GM12878 (cell line): ENCODE measurements at regions not wholly inside any gene's neighbourhood (a gene's known extent, or its start where the extent isn't known, plus 50 kb on each side); places are given as distances from the start of the nearest gene placed in this dataset.

Experiments used
- ATAC-seq: fragments of 200-7000 bp; cut with Tn5 transposase; 3 replicates; pipeline ENCODE4 v1.9.1; 2020; ENCODE audit warnings: mild to moderate bottlenecking, moderate library complexity
- BruUV-seq: library from RNA; stranded (reverse); fragments of 400-500 nt; replicated peaks from 2 replicates; lab custom pipeline; 2021; lab: Mats Ljungman, UMichigan
- CTCF ChIA-PET: fragments of 300-600 bp; sonication (Branson Sonifier 250); formaldehyde crosslinking; extraction: SDS; loops from one replicate; lab custom pipeline; 2021; ENCODE audit warnings: inconsistent platforms; lab: Yijun Ruan, JAX
- POLR2A ChIA-PET: fragments of 350-600 bp; formaldehyde crosslinking; extraction: SDS; loops from one replicate; lab custom pipeline; 2021; ENCODE audit warnings: inconsistent platforms; lab: Charles Lee
- RAD21 ChIA-PET: fragments of 300-600 bp; sonication (Branson Sonifier 250); formaldehyde crosslinking; loops from one replicate; lab custom pipeline; 2023; ENCODE audit warnings: antibody characterized with exemption; ENCODE audit not compliant: unreplicated experiment; lab: Charles Lee
- SMC1A ChIA-PET: fragments of 300-600 bp; sonication (Branson Sonifier 250); formaldehyde crosslinking; loops from one replicate; lab custom pipeline; 2023; ENCODE audit not compliant: unreplicated experiment, uncharacterized antibody; lab: Charles Lee
- DNase-seq: peaks from one replicate; pipeline ENCODE4 v3.0.0-alpha.2; 2011; ENCODE audit warnings: low read depth, low spot score
- FAIRE-seq: peaks from 3 replicates; lab custom pipeline; 2011; peaks lifted over from hg19 to GRCh38; lab: Jason Lieb, UNC
- H2AFZ ChIP-seq: 2 replicates; pipeline ENCODE4 v1.6.0; 2011; ENCODE audit warnings: low read depth, low read length, control low read depth; ENCODE audit not compliant: control insufficient read depth
- H3K27ac ChIP-seq: 2 replicates; pipeline ENCODE4 v1.5.1; 2011; ENCODE audit warnings: control low read depth; ENCODE audit not compliant: control insufficient read depth, insufficient read depth
- H3K27me3 ChIP-seq, 2 experiments: replicated peaks in 1 of 2; 2 replicates each; pipeline versions ENCODE4 v1.6.0 to v1.6.1; 2011; ENCODE audit warnings: low read length in 1 of 2; ENCODE audit not compliant: control insufficient read depth in 2 of 2, insufficient read depth in 2 of 2
- H3K36me3 ChIP-seq, 2 experiments: 2 replicates each; pipeline ENCODE4 v1.5.1; 2011; ENCODE audit warnings: low read length in 1 of 2; ENCODE audit not compliant: control insufficient read depth in 2 of 2, insufficient read depth in 2 of 2
- H3K4me1 ChIP-seq: 2 replicates; pipeline ENCODE4 v1.6.1; 2011; ENCODE audit warnings: mild to moderate bottlenecking, low read length, moderate library complexity, mixed read lengths; ENCODE audit not compliant: control insufficient read depth, insufficient read depth
- H3K4me2 ChIP-seq: 2 replicates; pipeline ENCODE4 v1.6.0; 2011; ENCODE audit warnings: control low read depth; ENCODE audit not compliant: control insufficient read depth, insufficient read depth
- H3K4me3 ChIP-seq: fragments of 200-600 bp; sonication (generic); 2 replicates; pipeline ENCODE4 v1.5.1; 2016
- H3K79me2 ChIP-seq: 2 replicates; pipeline ENCODE4 v1.6.0; 2011; ENCODE audit warnings: low read length; ENCODE audit not compliant: control insufficient read depth, insufficient read depth
- H3K9ac ChIP-seq: 2 replicates; pipeline ENCODE4 v1.8.0; 2011; ENCODE audit warnings: low read length, control low read depth, mixed read lengths; ENCODE audit not compliant: control insufficient read depth, insufficient read depth
- H3K9me3 ChIP-seq: replicated peaks from 3 replicates; pipeline ENCODE4 v1.5.1; 2011; ENCODE audit warnings: mild to moderate bottlenecking, low read length; ENCODE audit not compliant: control insufficient read depth, insufficient read depth
- H4K20me1 ChIP-seq: 2 replicates; pipeline ENCODE4 v1.6.0; 2011; ENCODE audit not compliant: control insufficient read depth, insufficient read depth
- BCLAF1 ChIP-seq: fragments of 450-650 bp; IDR thresholded peaks from 2 replicates; pipeline ENCODE4 v1.6.1; 2017; ENCODE audit warnings: antibody characterized with exemption, mild to moderate bottlenecking, moderate library complexity
- HDAC6 ChIP-seq: fragments of 200-600 bp; sonication (generic); IDR thresholded peaks from one replicate; pipeline ENCODE4 v1.8.0; 2017; ENCODE audit warnings: antibody characterized with exemption; ENCODE audit not compliant: unreplicated experiment
- IRF5 ChIP-seq: fragments of 450-650 bp; IDR thresholded peaks from 2 replicates; pipeline ENCODE4 v1.6.1; 2017; ENCODE audit warnings: borderline replicate concordance
- PAX5 ChIP-seq: IDR thresholded peaks from 2 replicates; pipeline ENCODE4 v1.6.1; 2011; ENCODE audit warnings: low read depth, low read length, borderline replicate concordance
- SP1 ChIP-seq: IDR thresholded peaks from one replicate; pipeline ENCODE4 v1.6.1; 2011; ENCODE audit warnings: low read depth, low read length
- TCF3 ChIP-seq: IDR thresholded peaks from 2 replicates; pipeline ENCODE4 v1.6.1; 2012; ENCODE audit warnings: low read depth, mild to moderate bottlenecking, low read length, borderline replicate concordance; ENCODE audit not compliant: insufficient read depth
- WGBS: methylation state at CpG from one replicate; pipeline ENCODE4 v1.1.6; 2016; ENCODE audit warnings: low lambda C conversion rate; ENCODE audit not compliant: insufficient replicate concordance, insufficient coverage; ENCODE audit errors: missing lambda C conversion rate; 5-methylcytosine and 5-hydroxymethylcytosine counted together
- in situ Hi-C: fragments of 300-500 bp; cut with MboI; formaldehyde crosslinking; loops from 9 replicates; pipeline ENCODE4 v1.14.3; 2018; ENCODE audit warnings: mixed read lengths
- intact Hi-C: fragments of 100-400 bp; cut with micrococcal nuclease; formaldehyde crosslinking; loops from one replicate; pipeline ENCODE4 v1.14.2; 2022; ENCODE audit not compliant: unreplicated experiment

- WGBS: 4% methylated on average over 1 of the region's 1 CpG
Observed at GRCh38 chr1:60331647-60332046, 258.1 kb upstream of the C1orf87 start.

GRCh38 chr1:60329651-60330050, 256.1 kb upstream of the C1orf87 start:
- RAD21 ChIA-PET: no interaction called here

More at GRCh38 chr1:60331647-60332046, 258.1 kb upstream of the C1orf87 start:
- ChIA-PET CTCF (no interaction called here), POLR2A (no interaction called here), SMC1A (no interaction called here), RAD21 (no interaction called here)
- DNase-seq (no peak), ATAC-seq (no peak), FAIRE-seq (no peak)
- no peaks in the 10 kb centered on the region for H3K79me2 ChIP-seq
- no peak overlapping the region for H2AFZ ChIP-seq
- H3K9ac ChIP-seq: no peak overlapping the region
- H3K27me3 ChIP-seq: no peaks in the 10 kb centered on the region
- no peaks in the 10 kb centered on the region for H4K20me1 ChIP-seq
- intact Hi-C loops (no loop called here), in situ Hi-C loops (no loop called here)
- no peak overlapping the region for H3K4me2 ChIP-seq
- no peak overlapping the region for H3K27ac ChIP-seq
- no peaks in the 10 kb centered on the region for H3K9me3 ChIP-seq
- no peaks in the 10 kb centered on the region for H3K36me3 ChIP-seq
- no peak overlapping the region for H3K4me3 ChIP-seq
- H3K4me1 ChIP-seq: no peaks in the 10 kb centered on the region
- no peak for TF ChIP-seq PAX5
- no peak for TF ChIP-seq IRF5
- TF ChIP-seq HDAC6: no peak
- TF ChIP-seq SP1: no peak
- BruUV-seq: no TSS peak

More at GRCh38 chr1:60329651-60330050, 256.1 kb upstream of the C1orf87 start:
- TF ChIP-seq BCLAF1 (no peak), TCF3 (no peak)
- ATAC-seq (no peak), DNase-seq (no peak), FAIRE-seq (no peak)
- no peak overlapping the region for H3K27ac ChIP-seq
- no peak overlapping the region for H3K9ac ChIP-seq
- CTCF ChIA-PET: no interaction called here
- no peak overlapping the region for H3K4me3 ChIP-seq
- WGBS: 11% methylated on average over 2 of the region's 2 CpGs
- H3K4me2 ChIP-seq: no peak overlapping the region
- SMC1A ChIA-PET: no interaction called here
- no TSS peak for BruUV-seq
- POLR2A ChIA-PET: no interaction called here
- H3K27me3 ChIP-seq: no peaks in the 10 kb centered on the region
- intact Hi-C loops: no loop called here
- no peaks in the 10 kb centered on the region for H3K79me2 ChIP-seq
- no peak overlapping the region for H2AFZ ChIP-seq
- H3K36me3 ChIP-seq: no peaks in the 10 kb centered on the region
- no peaks in the 10 kb centered on the region for H3K4me1 ChIP-seq
- no peaks in the 10 kb centered on the region for H4K20me1 ChIP-seq
- in situ Hi-C loops: no loop called here
- no peaks in the 10 kb centered on the region for H3K9me3 ChIP-seq
